Right cardiac atrium (tissue), 5 donors: ENCODE measurements at regions not wholly inside any gene's neighbourhood (a gene's known extent, or its start where the extent isn't known, plus 50 kb on each side); places are given as distances from the start of the nearest gene placed in this dataset.
"Not testable (repeated sequence)": the region's sequence is repeated elsewhere in the genome, so short reads cannot be mapped to it uniquely, and the experiment has no call there.

ENCODE experiments used
- ATAC-seq, 2 donors: fragments of 200-7000 bp; cut with Tn5 transposase; one replicate each; pipeline versions ENCODE4 v1.8.0 to v1.9.1; 2020; ENCODE audit warnings: moderate library complexity in 2 of 2, mild to moderate bottlenecking in 1 of 2
- DNase-seq, 3 donors: peaks; one replicate each; pipeline ENCODE4 v3.0.0-alpha.2; 2020
- H3K27ac ChIP-seq: one replicate; pipeline ENCODE4 v1.5.1; 2013; ENCODE audit warnings: mild to moderate bottlenecking, low read length, control low read depth, moderate library complexity
- H3K27me3 ChIP-seq: one replicate; pipeline ENCODE4 v1.6.1; 2013; ENCODE audit not compliant: control insufficient read depth, insufficient read depth
- H3K4me1 ChIP-seq: one replicate; pipeline ENCODE4 v1.6.1; 2013; ENCODE audit warnings: low read length; ENCODE audit not compliant: control insufficient read depth, insufficient read depth
- H3K4me3 ChIP-seq: one replicate; pipeline ENCODE4 v1.5.1; 2013; ENCODE audit warnings: low read length, control low read depth
- H3K9me3 ChIP-seq: one replicate; pipeline ENCODE4 v1.6.1; 2013; ENCODE audit warnings: low read length; ENCODE audit not compliant: control insufficient read depth
- WGBS: extraction: QIAGEN DNeasy Blood & Tissue Kit; methylation state at CpG from one replicate; pipeline ENCODE4 v1.1.7; 2013; 5-methylcytosine and 5-hydroxymethylcytosine counted together
- intact Hi-C, 4 donors: fragments of 100-400 bp; cut with DNase I; formaldehyde crosslinking; loops; one replicate each; pipeline versions ENCODE4 v1.11.0 to v1.14.0; 2022 to 2023
- donor health status: healthy with polysubstance abuse.
- donor health status: DM: no; HTN: yes; CAD: no.
- donor health status: DM: no; HTN: no; CAD: no.
- donor health status: DM: no; HTN: yes; CAD: no; lungs with severe emphysema.
- donor health status: DM: yes; HTN: yes; CAD: no.

- H3K4me1 ChIP-seq, H3K4me3 ChIP-seq, ATAC-seq, DNase-seq, H3K27me3 ChIP-seq, H3K9me3 ChIP-seq, H3K27ac ChIP-seq, intact Hi-C loops: not testable (repeated sequence)
- 91% methylated on average over 9 of the region's 9 CpGs for WGBS
Observed at GRCh38 chr3:196136640-196136989, 54.7 kb upstream of the TFRC start.

- 70% methylated on average over 12 of the region's 12 CpGs for whole genome bisulfite sequencing
- Histone ChIP-seq H3K27me3 (no peaks in the 10 kb centered on the region), H3K4me3 (no peak overlapping the region), H3K9me3 (no peaks in the 10 kb centered on the region), H3K4me1 (no peaks in the 10 kb centered on the region), H3K27ac (no peak overlapping the region)
- intact Hi-C loops = no loop called here
- DNase-seq = no peak
- peak; percentile 22 to 37 for ATAC-seq
Observed at GRCh38 chr3:196135693-196136639, 54.1 kb upstream of the TFRC start.

GRCh38 chr3:196134691-196135090 lies 52.8 kb upstream of the TFRC start:
- Histone ChIP-seq H3K4me3 (no peak overlapping the region), H3K9me3 (no peaks in the 10 kb centered on the region), H3K27ac (no peak overlapping the region), H3K27me3 (no peaks in the 10 kb centered on the region), H3K4me1 (no peaks in the 10 kb centered on the region)
- WGBS = 69% methylated on average over 7 of the region's 7 CpGs
- ATAC-seq (no peak), DNase-seq (no peak)
- intact Hi-C loops = no loop called here

GRCh38 chr3:196133869-196134268 lies 52.0 kb upstream of the TFRC start:
- H3K4me1 ChIP-seq, H3K27me3 ChIP-seq, intact Hi-C loops, H3K27ac ChIP-seq, ATAC-seq, H3K9me3 ChIP-seq, H3K4me3 ChIP-seq, DNase-seq: not testable (repeated sequence)
- WGBS = 95% methylated on average over 9 of the region's 9 CpGs

GRCh38 chr3:196131921-196132320 lies 50.0 kb upstream of the TFRC start:
- Histone ChIP-seq H3K9me3 (no peaks in the 10 kb centered on the region), H3K27ac (no peak overlapping the region), H3K27me3 (no peaks in the 10 kb centered on the region), H3K4me1 (no peaks in the 10 kb centered on the region), H3K4me3 (no peak overlapping the region)
- DNase-seq (no peak), ATAC-seq (no peak)
- WGBS = 84% methylated on average over 13 of the region's 13 CpGs
- intact Hi-C loops = no loop called here
